ENCODE measurements at regions not wholly inside any gene's neighbourhood (a gene's known extent, or its start where the extent isn't known, plus 50 kb on each side); places are given as distances from the start of the nearest gene placed in this dataset.
"Not testable (repeated sequence)": the region's sequence is repeated elsewhere in the genome, so short reads cannot be mapped to it uniquely, and the experiment has no call there.

GRCh38 chr17:43326490-43327275, 72.1 kb upstream of the ARL4D start:
- Mint-ChIP-seq H3K27ac (no peak overlapping the region), H3K4me3 (no peak overlapping the region), H3K4me1 (no peaks in the 10 kb centered on the region), H3K36me3 (no peaks in the 10 kb centered on the region), H3K9me3 (no peaks in the 10 kb centered on the region)
- no peak for ATAC-seq
- DNase-seq (ENCODE audit: low spot score in 2 of 2), result no peak

- Mint-ChIP-seq H3K27ac (no peak overlapping the region), H3K9me3 (no peaks in the 10 kb centered on the region), H3K4me1 (no peaks in the 10 kb centered on the region), H3K36me3 (peaks cover 5% of the 10 kb centered on the region), H3K4me3 (no peak overlapping the region)
- no peak for ATAC-seq
- no peak for DNase-seq (ENCODE audit: low spot score in 2 of 2)
Measured at GRCh38 chr17:43324205-43324893, 74.4 kb upstream of the ARL4D start.

- DNase-seq (ENCODE audit: low spot score in 2 of 2) (no peak), ATAC-seq (no peak)
- no peak overlapping the region for H3K27ac Mint-ChIP-seq
- no peak overlapping the region for H3K4me3 Mint-ChIP-seq
- peaks cover 14% of the 10 kb centered on the region for H3K4me1 Mint-ChIP-seq
- H3K9me3 Mint-ChIP-seq, result no peaks in the 10 kb centered on the region
- H3K36me3 Mint-ChIP-seq, result peaks cover 5% of the 10 kb centered on the region
Measured at GRCh38 chr17:43319293-43320124, 79.3 kb upstream of the ARL4D start.

- peaks cover 14% of the 10 kb centered on the region for H3K4me1 Mint-ChIP-seq
- ATAC-seq (no peak), DNase-seq (ENCODE audit: low spot score in 2 of 2) (peak in 1 of 2 donors; percentile 68)
- no peak overlapping the region for H3K27ac Mint-ChIP-seq
- no peaks in the 10 kb centered on the region for H3K9me3 Mint-ChIP-seq
- no peak overlapping the region for H3K4me3 Mint-ChIP-seq
- peaks cover 5% of the 10 kb centered on the region for H3K36me3 Mint-ChIP-seq
Measured at GRCh38 chr17:43316522-43317142, 82.2 kb upstream of the ARL4D start.

GRCh38 chr17:43315858-43316521, 82.2 kb upstream of the RNU2-1 start:
- H3K4me3 Mint-ChIP-seq, result no peak overlapping the region

GRCh38 chr17:43315369-43315768, 81.6 kb upstream of the RNU2-1 start:
- Mint-ChIP-seq H3K4me1 (peaks cover 14% of the 10 kb centered on the region), H3K9me3 (no peaks in the 10 kb centered on the region), H3K4me3 (no peak overlapping the region), H3K27ac (no peak overlapping the region), H3K36me3 (peaks cover 3% of the 10 kb centered on the region)
- no peak for DNase-seq (ENCODE audit: low spot score in 2 of 2)
- ATAC-seq, result no peak

More at GRCh38 chr17:43315858-43316521, 82.2 kb upstream of the RNU2-1 start:
- H3K27ac Mint-ChIP-seq, result no peak overlapping the region
- peaks cover 5% of the 10 kb centered on the region for H3K36me3 Mint-ChIP-seq
- DNase-seq (ENCODE audit: low spot score in 2 of 2) (no peak), ATAC-seq (no peak)
- H3K4me1 Mint-ChIP-seq, result peaks cover 14% of the 10 kb centered on the region
- no peaks in the 10 kb centered on the region for H3K9me3 Mint-ChIP-seq

GRCh38 chr17:43314611-43315011, 80.8 kb upstream of the RNU2-1 start:
- Mint-ChIP-seq H3K9me3 (no peaks in the 10 kb centered on the region), H3K27ac (no peak overlapping the region), H3K4me1 (peaks cover 14% of the 10 kb centered on the region), H3K4me3 (no peak overlapping the region), H3K36me3 (no peaks in the 10 kb centered on the region)
- ATAC-seq, result no peak
- peak in 1 of 2 donors; percentile 63 for DNase-seq (ENCODE audit: low spot score in 2 of 2)

GRCh38 chr17:43312011-43312410, 78.2 kb upstream of the RNU2-1 start:
- H3K9me3 Mint-ChIP-seq, result no peaks in the 10 kb centered on the region
- no peak for ATAC-seq
- no peak overlapping the region for H3K27ac Mint-ChIP-seq
- no peaks in the 10 kb centered on the region for H3K36me3 Mint-ChIP-seq
- H3K4me1 Mint-ChIP-seq, result peaks cover 5% of the 10 kb centered on the region
- H3K4me3 Mint-ChIP-seq, result no peak overlapping the region
- peak in 1 of 2 donors; percentile 42 for DNase-seq (ENCODE audit: low spot score in 2 of 2)

GRCh38 chr17:43309505-43310332, 75.9 kb upstream of the RNU2-1 start:
- Mint-ChIP-seq H3K36me3 (no peaks in the 10 kb centered on the region), H3K9me3 (no peaks in the 10 kb centered on the region), H3K4me3 (no peak overlapping the region), H3K4me1 (no peaks in the 10 kb centered on the region), H3K27ac (no peak overlapping the region)
- no peak for ATAC-seq
- DNase-seq (ENCODE audit: low spot score in 2 of 2), result peak in 1 of 2 donors; percentile 48

- no peaks in the 10 kb centered on the region for H3K9me3 Mint-ChIP-seq
- DNase-seq (ENCODE audit: low spot score in 2 of 2), result peak in 1 of 2 donors; percentile 45
- ATAC-seq, result no peak
- no peaks in the 10 kb centered on the region for H3K36me3 Mint-ChIP-seq
- no peak overlapping the region for H3K27ac Mint-ChIP-seq
- H3K4me3 Mint-ChIP-seq, result no peak overlapping the region
- H3K4me1 Mint-ChIP-seq, result no peaks in the 10 kb centered on the region
Measured at GRCh38 chr17:43308999-43309398, 75.2 kb upstream of the RNU2-1 start.

GRCh38 chr17:43304792-43305191, 71.0 kb upstream of the RNU2-1 start:
- not testable (repeated sequence) for H3K4me3 Mint-ChIP-seq

GRCh38 chr17:43303049-43303448, 69.3 kb upstream of the RNU2-1 start:
- peak; percentile 26 for ATAC-seq
- not testable (repeated sequence) for H3K36me3 Mint-ChIP-seq; DNase-seq (ENCODE audit: low spot score in 2 of 2); H3K9me3 Mint-ChIP-seq; H3K4me1 Mint-ChIP-seq; H3K4me3 Mint-ChIP-seq; H3K27ac Mint-ChIP-seq

More at GRCh38 chr17:43304792-43305191, 71.0 kb upstream of the RNU2-1 start:
- H3K36me3 Mint-ChIP-seq, ATAC-seq, H3K4me1 Mint-ChIP-seq, H3K9me3 Mint-ChIP-seq, H3K27ac Mint-ChIP-seq: not testable (repeated sequence)
- DNase-seq (ENCODE audit: low spot score in 2 of 2), result peak in 1 of 2 donors; percentile 42

- H3K4me3 Mint-ChIP-seq; ATAC-seq; H3K4me1 Mint-ChIP-seq; H3K27ac Mint-ChIP-seq; H3K36me3 Mint-ChIP-seq; DNase-seq (ENCODE audit: low spot score in 2 of 2); H3K9me3 Mint-ChIP-seq: not testable (repeated sequence)
Measured at GRCh38 chr17:43299300-43300076, 65.7 kb upstream of the RNU2-1 start.

All from stimulated activated effector memory CD8-positive, alpha-beta T cell treated with anti-CD3 and anti-CD28 coated beads, Interleukin-12 subunit alpha, Interleukin-12 subunit beta, amount 100 ng/mL, for 72 hours (primary cell).